Keratinocyte (primary cell): ENCODE measurements at regions not wholly inside any gene's neighbourhood (a gene's known extent, or its start where the extent isn't known, plus 50 kb on each side); places are given as distances from the start of the nearest gene placed in this dataset.

ENCODE experiments used
- DNase-seq: peaks from one replicate; pipeline ENCODE4 v3.0.0-alpha.2; 2011; ENCODE audit warnings: low read depth, missing footprints, low spot score
- FAIRE-seq: peaks from 2 replicates; lab custom pipeline; 2011; peaks lifted over from hg19 to GRCh38; lab: Jason Lieb, UNC
- H2AFZ ChIP-seq: 2 replicates; pipeline ENCODE4 v1.6.0; 2012; ENCODE audit warnings: low read length, control low read depth, inconsistent platforms; ENCODE audit not compliant: control insufficient read depth
- H3K27ac ChIP-seq: 2 replicates; pipeline ENCODE4 v1.5.1; 2011; ENCODE audit warnings: low read length; ENCODE audit not compliant: control insufficient read depth, insufficient read depth
- H3K27me3 ChIP-seq: 3 replicates; pipeline ENCODE4 v1.6.0; 2011; ENCODE audit warnings: low read length; ENCODE audit not compliant: control insufficient read depth, insufficient read depth; ENCODE audit errors: extremely low read depth
- H3K36me3 ChIP-seq, 2 experiments: 2 replicates in 1 of 2; 3 replicates in 1 of 2; pipeline ENCODE4 v1.5.1; 2011; ENCODE audit warnings: low read length in 2 of 2, mild to moderate bottlenecking in 1 of 2; ENCODE audit not compliant: control insufficient read depth in 2 of 2, insufficient read depth in 2 of 2; ENCODE audit errors: extremely low read depth in 1 of 2
- H3K4me1 ChIP-seq: 3 replicates; pipeline ENCODE4 v1.5.1; 2011; ENCODE audit warnings: low read length; ENCODE audit not compliant: control insufficient read depth, insufficient read depth; ENCODE audit errors: extremely low read depth
- H3K4me2 ChIP-seq: 3 replicates; pipeline ENCODE4 v1.6.0; 2011; ENCODE audit warnings: low read depth, low read length; ENCODE audit not compliant: control insufficient read depth, insufficient read depth; ENCODE audit errors: extremely low read depth
- H3K4me3 ChIP-seq, 3 experiments: fragments of 200-600 bp in 1 of 3; sonication (generic) in 1 of 3; 2 replicates in 2 of 3; 3 replicates in 1 of 3; pipeline ENCODE4 v1.5.1; 2011 to 2016; ENCODE audit warnings: low read length in 3 of 3, mild to moderate bottlenecking in 3 of 3, control low read depth in 2 of 3, inconsistent platforms in 1 of 3, low read depth in 1 of 3, mixed read lengths in 1 of 3, mixed run types in 1 of 3, moderate library complexity in 1 of 3; ENCODE audit not compliant: control insufficient read depth in 2 of 3, insufficient read depth in 2 of 3; ENCODE audit errors: extremely low read depth in 1 of 3
- H3K79me2 ChIP-seq: 2 replicates; pipeline ENCODE4 v1.6.0; 2012; ENCODE audit warnings: low read length; ENCODE audit not compliant: control insufficient read depth, insufficient read depth
- H3K9ac ChIP-seq: 3 replicates; pipeline ENCODE4 v1.6.0; 2011; ENCODE audit warnings: low read length; ENCODE audit not compliant: control insufficient read depth, insufficient read depth; ENCODE audit errors: extremely low read depth
- H3K9me1 ChIP-seq: 3 replicates; pipeline ENCODE4 v1.6.0; 2011; ENCODE audit warnings: low read length; ENCODE audit not compliant: control insufficient read depth, insufficient read depth; ENCODE audit errors: extremely low read depth
- H3K9me3 ChIP-seq: 2 replicates; pipeline ENCODE4 v1.5.1; 2012; ENCODE audit warnings: low read depth, low read length; ENCODE audit not compliant: control insufficient read depth
- H4K20me1 ChIP-seq: 3 replicates; pipeline ENCODE4 v1.6.0; 2011; ENCODE audit warnings: low read length; ENCODE audit not compliant: control insufficient read depth, insufficient read depth; ENCODE audit errors: extremely low read depth
- EZH2 ChIP-seq: IDR thresholded peaks from one replicate; pipeline ENCODE4 v1.6.1; 2012; ENCODE audit warnings: inconsistent platforms, mild to moderate bottlenecking, low read length, moderate library complexity
- dilution Hi-C: fragments of 300-500 bp; cut with MboI; formaldehyde crosslinking; loops from one replicate; pipeline ENCODE4 v1.7.0; 2020; ENCODE audit warnings: low sequenced_read_pairs; ENCODE audit not compliant: extremely low pct_ligation_motif_present
- TF ChIP-seq, protein P1 (sequence below), 3 experiments: IDR thresholded peaks in 1 of 3; conservative IDR thresholded peaks in 1 of 3; optimal IDR thresholded peaks in 1 of 3; 2 replicates in 2 of 3; 3 replicates in 1 of 3; pipeline versions ENCODE3 to v1.5.1; 2011; ENCODE audit warnings: low read length in 3 of 3, mild to moderate bottlenecking in 3 of 3, moderate library complexity in 2 of 3, control low read depth in 1 of 3, inconsistent platforms in 1 of 3; ENCODE audit not compliant: insufficient read depth in 2 of 3; ENCODE audit errors: extremely low read depth in 1 of 3

DNA sequence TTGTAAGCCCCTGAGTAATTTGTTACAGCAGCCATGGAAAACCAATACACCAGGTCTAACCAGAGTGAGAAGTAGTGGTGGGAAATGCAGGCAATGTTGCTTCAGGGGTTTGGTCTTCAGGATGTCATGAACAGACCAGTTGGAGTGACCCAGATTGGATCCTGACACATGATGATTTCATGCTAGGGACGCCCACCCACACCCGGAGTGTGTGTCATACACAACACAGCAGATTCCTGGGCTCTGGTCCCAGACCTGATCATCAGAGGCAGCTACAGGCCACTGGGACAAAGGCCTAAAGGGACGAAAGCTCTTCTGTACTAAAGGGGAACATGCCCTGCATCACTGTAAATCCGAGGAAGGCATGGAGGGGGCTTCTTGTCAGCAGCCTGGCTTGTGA lies 194.2 kb downstream of the NSG2 start:
- no peak overlapping the region for H3K9ac ChIP-seq
- dilution Hi-C loops, result no loop called here
- peaks cover 4% of the 10 kb centered on the region for H3K9me3 ChIP-seq
- H3K4me1 ChIP-seq, result no peaks in the 10 kb centered on the region
- H3K36me3 ChIP-seq, result no peaks in the 10 kb centered on the region
- no peak overlapping the region for H3K4me2 ChIP-seq
- H4K20me1 ChIP-seq, result no peaks in the 10 kb centered on the region
- no peak overlapping the region for H3K4me3 ChIP-seq
- no peak overlapping the region for H2AFZ ChIP-seq
- no peaks in the 10 kb centered on the region for H3K79me2 ChIP-seq
- no peak overlapping the region for H3K27ac ChIP-seq
- DNase-seq (no peak), FAIRE-seq (no peak)
- H3K27me3 ChIP-seq, result no peaks in the 10 kb centered on the region
- no peak for TF ChIP-seq EZH2
- TF ChIP-seq, protein P1, sequence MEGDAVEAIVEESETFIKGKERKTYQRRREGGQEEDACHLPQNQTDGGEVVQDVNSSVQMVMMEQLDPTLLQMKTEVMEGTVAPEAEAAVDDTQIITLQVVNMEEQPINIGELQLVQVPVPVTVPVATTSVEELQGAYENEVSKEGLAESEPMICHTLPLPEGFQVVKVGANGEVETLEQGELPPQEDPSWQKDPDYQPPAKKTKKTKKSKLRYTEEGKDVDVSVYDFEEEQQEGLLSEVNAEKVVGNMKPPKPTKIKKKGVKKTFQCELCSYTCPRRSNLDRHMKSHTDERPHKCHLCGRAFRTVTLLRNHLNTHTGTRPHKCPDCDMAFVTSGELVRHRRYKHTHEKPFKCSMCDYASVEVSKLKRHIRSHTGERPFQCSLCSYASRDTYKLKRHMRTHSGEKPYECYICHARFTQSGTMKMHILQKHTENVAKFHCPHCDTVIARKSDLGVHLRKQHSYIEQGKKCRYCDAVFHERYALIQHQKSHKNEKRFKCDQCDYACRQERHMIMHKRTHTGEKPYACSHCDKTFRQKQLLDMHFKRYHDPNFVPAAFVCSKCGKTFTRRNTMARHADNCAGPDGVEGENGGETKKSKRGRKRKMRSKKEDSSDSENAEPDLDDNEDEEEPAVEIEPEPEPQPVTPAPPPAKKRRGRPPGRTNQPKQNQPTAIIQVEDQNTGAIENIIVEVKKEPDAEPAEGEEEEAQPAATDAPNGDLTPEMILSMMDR (optimal IDR thresholded peaks at IDR 0.05 in 1 of 3, IDR thresholded peaks at IDR 0.05 in 1 of 3, conservative IDR thresholded peaks at IDR 0.05 in 1 of 3; ENCODE audit: extremely low read depth in 1 of 3, insufficient read depth in 2 of 3, low read length in 3 of 3), result no peak
- no peaks in the 10 kb centered on the region for H3K9me1 ChIP-seq

DNA sequence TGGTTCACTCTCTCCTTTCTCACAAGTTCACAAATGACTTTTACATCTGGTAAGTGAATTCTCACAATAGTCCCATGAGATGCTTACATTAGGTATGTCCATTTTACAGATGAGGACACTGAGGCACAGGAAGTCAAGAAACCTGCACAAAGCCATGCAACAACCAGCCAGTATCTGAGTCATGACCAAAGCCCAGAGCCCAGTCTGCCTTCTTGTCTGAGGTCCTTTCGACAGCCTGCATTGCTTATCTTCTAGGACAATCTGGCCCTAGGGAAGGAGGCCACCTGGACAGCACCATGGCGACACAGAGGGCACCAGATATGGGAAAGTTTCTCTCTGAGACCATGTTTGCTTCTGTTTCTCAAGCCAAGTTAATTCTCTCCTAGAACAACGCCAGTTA lies 197.1 kb downstream of the NSG2 start:
- no peak overlapping the region for H3K27ac ChIP-seq
- dilution Hi-C loops, result no loop called here
- H2AFZ ChIP-seq, result no peak overlapping the region
- no peak for FAIRE-seq
- H3K79me2 ChIP-seq, result no peaks in the 10 kb centered on the region
- no peak overlapping the region for H3K9ac ChIP-seq
- no peaks in the 10 kb centered on the region for H3K27me3 ChIP-seq
- DNase-seq, result no peak
- H4K20me1 ChIP-seq, result no peaks in the 10 kb centered on the region
- H3K36me3 ChIP-seq, result no peaks in the 10 kb centered on the region
- H3K4me2 ChIP-seq, result no peak overlapping the region
- no peak for TF ChIP-seq EZH2
- TF ChIP-seq, protein P1 (optimal IDR thresholded peaks at IDR 0.05 in 1 of 3, IDR thresholded peaks at IDR 0.05 in 1 of 3, conservative IDR thresholded peaks at IDR 0.05 in 1 of 3; ENCODE audit: extremely low read depth in 1 of 3, insufficient read depth in 2 of 3, low read length in 3 of 3), result no peak
- H3K4me3 ChIP-seq, result no peak overlapping the region
- no peaks in the 10 kb centered on the region for H3K4me1 ChIP-seq
- no peaks in the 10 kb centered on the region for H3K9me3 ChIP-seq
- no peaks in the 10 kb centered on the region for H3K9me1 ChIP-seq
